ENCODE measurements at regions not wholly inside any gene's neighbourhood (a gene's known extent, or its start where the extent isn't known, plus 50 kb on each side); places are given as distances from the start of the nearest gene placed in this dataset.
"Not testable (repeated sequence)": the region's sequence is repeated elsewhere in the genome, so short reads cannot be mapped to it uniquely, and the experiment has no call there.

GRCh38 chr13:76292726-76293125 is 593.5 kb downstream of the KCTD12 start:
- Mint-ChIP-seq H3K4me1 (no peaks in the 10 kb centered on the region), H3K9me3 (peaks cover 5 to 10% (median 8%) of the 10 kb centered on the region in 5 donors), H3K27ac (no peak overlapping the region), H3K36me3 (no peaks in the 10 kb centered on the region), H3K27me3 (no peaks in the 10 kb centered on the region), H3K4me3 (no peak overlapping the region)
- ChIA-PET POLR2A (no interaction called here), CTCF (no interaction called here)
- H3K27ac ChIP-seq (ENCODE audit: low read depth, low read length) = no peak overlapping the region
- no peaks in the 10 kb centered on the region for H3K9me3 ChIP-seq (ENCODE audit: low read length)
- H3K4me1 ChIP-seq (ENCODE audit: insufficient read depth, low read length) = no peaks in the 10 kb centered on the region
- DNase-seq = no peak
- no peak overlapping the region for H3K4me3 ChIP-seq (ENCODE audit: low read length)
- no peaks in the 10 kb centered on the region for H3K36me3 ChIP-seq (ENCODE audit: insufficient read depth, low read length)
- no peaks in the 10 kb centered on the region for H3K27me3 ChIP-seq (ENCODE audit: insufficient read depth, low read length, poor library complexity, severe bottlenecking)

- no peak overlapping the region for H3K4me3 ChIP-seq (ENCODE audit: low read length)
- CTCF ChIA-PET = no interaction called here
- DNase-seq = no peak
- H3K27ac ChIP-seq (ENCODE audit: low read depth, low read length) = no peak overlapping the region
- H3K9me3 Mint-ChIP-seq = peaks cover 3 to 8% (median 6%) of the 10 kb centered on the region in 5 donors
- no peaks in the 10 kb centered on the region for H3K4me1 Mint-ChIP-seq
- H3K4me3 Mint-ChIP-seq = no peak overlapping the region
- H3K36me3 Mint-ChIP-seq = no peaks in the 10 kb centered on the region
- H3K9me3 ChIP-seq (ENCODE audit: low read length) = no peaks in the 10 kb centered on the region
- no peaks in the 10 kb centered on the region for H3K4me1 ChIP-seq (ENCODE audit: insufficient read depth, low read length)
- POLR2A ChIA-PET = no interaction called here
- no peak overlapping the region for H3K27ac Mint-ChIP-seq
- H3K36me3 ChIP-seq (ENCODE audit: insufficient read depth, low read length) = no peaks in the 10 kb centered on the region
- no peaks in the 10 kb centered on the region for H3K27me3 ChIP-seq (ENCODE audit: insufficient read depth, low read length, poor library complexity, severe bottlenecking)
- H3K27me3 Mint-ChIP-seq = no peaks in the 10 kb centered on the region
Measured at GRCh38 chr13:76292031-76292430, 594.2 kb downstream of the KCTD12 start.

DNA sequence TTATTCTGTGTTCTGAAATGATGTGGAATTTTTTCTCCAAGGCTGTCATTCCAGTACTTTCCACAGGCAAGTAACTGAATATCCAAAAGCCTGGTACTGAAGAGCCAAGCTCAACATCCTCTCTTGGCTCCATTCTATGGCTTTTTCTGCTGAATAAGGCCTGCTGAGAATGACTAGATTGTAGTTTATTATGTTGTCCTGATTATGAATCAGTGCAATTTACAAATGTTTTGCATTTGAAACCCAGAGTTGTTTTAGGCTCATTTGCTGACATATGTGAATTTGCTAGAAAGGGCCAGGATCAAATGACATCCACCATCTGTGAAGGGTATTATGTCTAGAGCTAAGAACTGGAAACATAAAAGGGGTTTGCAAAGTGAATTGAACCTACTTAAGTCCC is 596.6 kb downstream of the KCTD12 start:
- Histone ChIP-seq H3K27me3 (ENCODE audit: insufficient read depth, low read length, poor library complexity, severe bottlenecking) (no peaks in the 10 kb centered on the region), H3K4me3 (ENCODE audit: low read length) (no peak overlapping the region), H3K9me3 (ENCODE audit: low read length) (no peaks in the 10 kb centered on the region), H3K27ac (ENCODE audit: low read depth, low read length) (no peak overlapping the region), H3K4me1 (ENCODE audit: insufficient read depth, low read length) (no peaks in the 10 kb centered on the region), H3K36me3 (ENCODE audit: insufficient read depth, low read length) (no peaks in the 10 kb centered on the region)
- Mint-ChIP-seq H3K9me3 (peaks cover 0 to 5% (median 2%) of the 10 kb centered on the region in 5 donors), H3K27ac (no peak overlapping the region), H3K27me3 (no peaks in the 10 kb centered on the region), H3K4me1 (no peaks in the 10 kb centered on the region), H3K36me3 (no peaks in the 10 kb centered on the region), H3K4me3 (no peak overlapping the region)
- POLR2A ChIA-PET = no interaction called here
- CTCF ChIA-PET = no interaction called here
- DNase-seq = no peak

- Mint-ChIP-seq H3K4me3 (no peak overlapping the region), H3K27me3 (no peaks in the 10 kb centered on the region), H3K9me3 (no peaks in the 10 kb centered on the region), H3K4me1 (no peaks in the 10 kb centered on the region), H3K36me3 (no peaks in the 10 kb centered on the region), H3K27ac (no peak overlapping the region)
- ChIA-PET POLR2A (no interaction called here), CTCF (no interaction called here)
- Histone ChIP-seq H3K36me3 (ENCODE audit: insufficient read depth, low read length) (no peaks in the 10 kb centered on the region), H3K4me3 (ENCODE audit: low read length) (no peak overlapping the region), H3K27ac (ENCODE audit: low read depth, low read length) (no peak overlapping the region), H3K27me3 (ENCODE audit: insufficient read depth, low read length, poor library complexity, severe bottlenecking) (no peaks in the 10 kb centered on the region), H3K9me3 (ENCODE audit: low read length) (no peaks in the 10 kb centered on the region), H3K4me1 (ENCODE audit: insufficient read depth, low read length) (no peaks in the 10 kb centered on the region)
- no peak for DNase-seq
Measured at GRCh38 chr13:76286178-76286577, 600.0 kb downstream of the KCTD12 start.

DNA sequence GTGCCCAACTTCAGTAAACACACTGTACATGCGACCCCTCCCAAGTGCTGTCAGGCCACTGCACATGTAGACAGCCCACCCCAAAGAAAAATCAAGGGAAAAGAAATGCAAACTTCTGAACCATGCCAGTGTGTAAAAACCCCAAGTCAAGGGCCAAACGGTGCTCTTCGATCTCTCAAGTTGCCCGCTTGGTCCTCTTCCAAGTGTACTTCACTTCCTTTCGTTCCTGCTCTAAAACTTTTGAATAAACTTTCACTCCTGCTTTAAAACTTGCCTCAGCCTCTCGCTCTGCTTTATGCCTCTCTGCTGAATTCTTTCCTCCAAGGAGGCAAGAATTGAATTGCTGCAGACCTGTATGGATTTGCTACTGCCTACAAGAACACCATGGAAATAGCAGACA is 600.7 kb downstream of the KCTD12 start:
- DNase-seq = no peak
- Mint-ChIP-seq H3K27ac (no peak overlapping the region), H3K4me1 (no peaks in the 10 kb centered on the region), H3K27me3 (no peaks in the 10 kb centered on the region), H3K9me3 (no peaks in the 10 kb centered on the region), H3K36me3 (no peaks in the 10 kb centered on the region), H3K4me3 (no peak overlapping the region)
- no peaks in the 10 kb centered on the region for H3K4me1 ChIP-seq (ENCODE audit: insufficient read depth, low read length)
- CTCF ChIA-PET = no interaction called here
- H3K36me3 ChIP-seq (ENCODE audit: insufficient read depth, low read length) = no peaks in the 10 kb centered on the region
- no peaks in the 10 kb centered on the region for H3K9me3 ChIP-seq (ENCODE audit: low read length)
- POLR2A ChIA-PET = no interaction called here
- H3K27ac ChIP-seq (ENCODE audit: low read depth, low read length) = no peak overlapping the region
- no peaks in the 10 kb centered on the region for H3K27me3 ChIP-seq (ENCODE audit: insufficient read depth, low read length, poor library complexity, severe bottlenecking)
- H3K4me3 ChIP-seq (ENCODE audit: low read length) = no peak overlapping the region

- H3K27me3 ChIP-seq (ENCODE audit: insufficient read depth, low read length, poor library complexity, severe bottlenecking); DNase-seq; H3K27me3 Mint-ChIP-seq; H3K27ac Mint-ChIP-seq; H3K9me3 ChIP-seq (ENCODE audit: low read length); H3K27ac ChIP-seq (ENCODE audit: low read depth, low read length); H3K36me3 ChIP-seq (ENCODE audit: insufficient read depth, low read length); POLR2A ChIA-PET; H3K4me3 Mint-ChIP-seq; H3K4me3 ChIP-seq (ENCODE audit: low read length); H3K36me3 Mint-ChIP-seq; H3K4me1 Mint-ChIP-seq; CTCF ChIA-PET; H3K9me3 Mint-ChIP-seq; H3K4me1 ChIP-seq (ENCODE audit: insufficient read depth, low read length): not testable (repeated sequence)
Measured at GRCh38 chr13:76279766-76280165, 606.4 kb downstream of the KCTD12 start.

DNA sequence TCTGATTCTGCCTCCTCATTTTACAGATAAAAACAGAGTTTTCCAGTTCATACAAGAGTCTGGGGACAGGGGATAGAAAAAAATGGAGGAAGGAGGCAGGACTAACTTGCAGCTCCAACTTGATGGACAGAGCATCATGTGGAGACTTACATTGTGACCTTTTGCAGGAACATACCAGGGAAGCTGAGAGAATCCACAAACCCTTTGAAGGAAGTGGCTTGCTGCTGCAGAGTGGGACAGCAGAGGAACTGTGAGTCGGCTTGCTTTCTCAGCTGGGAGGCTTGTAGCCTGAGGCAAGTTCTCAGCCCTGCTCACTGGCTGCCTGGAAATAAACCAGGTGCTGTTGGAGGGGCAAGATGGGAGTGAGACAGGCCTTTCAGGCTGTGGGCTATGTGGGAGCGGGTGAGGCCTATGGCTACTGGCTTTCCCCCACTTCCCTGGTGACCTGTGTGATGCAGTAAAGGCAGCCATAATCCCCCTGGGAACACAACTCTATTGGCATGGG is 614.4 kb downstream of the KCTD12 start:
- ChIA-PET POLR2A (no interaction called here), CTCF (no interaction called here)
- no peaks in the 10 kb centered on the region for H3K36me3 ChIP-seq (ENCODE audit: insufficient read depth, low read length)
- H3K4me3 ChIP-seq (ENCODE audit: low read length) = no peak overlapping the region
- DNase-seq = no peak
- no peaks in the 10 kb centered on the region for H3K4me1 ChIP-seq (ENCODE audit: insufficient read depth, low read length)
- Mint-ChIP-seq H3K27ac (no peak overlapping the region), H3K27me3 (no peaks in the 10 kb centered on the region), H3K4me1 (no peaks in the 10 kb centered on the region), H3K9me3 (peaks cover 3 to 20% (median 11%) of the 10 kb centered on the region in 5 donors), H3K4me3 (no peak overlapping the region), H3K36me3 (no peaks in the 10 kb centered on the region)
- no peak overlapping the region for H3K27ac ChIP-seq (ENCODE audit: low read depth, low read length)
- no peaks in the 10 kb centered on the region for H3K27me3 ChIP-seq (ENCODE audit: insufficient read depth, low read length, poor library complexity, severe bottlenecking)
- H3K9me3 ChIP-seq (ENCODE audit: low read length) = no peaks in the 10 kb centered on the region

DNA sequence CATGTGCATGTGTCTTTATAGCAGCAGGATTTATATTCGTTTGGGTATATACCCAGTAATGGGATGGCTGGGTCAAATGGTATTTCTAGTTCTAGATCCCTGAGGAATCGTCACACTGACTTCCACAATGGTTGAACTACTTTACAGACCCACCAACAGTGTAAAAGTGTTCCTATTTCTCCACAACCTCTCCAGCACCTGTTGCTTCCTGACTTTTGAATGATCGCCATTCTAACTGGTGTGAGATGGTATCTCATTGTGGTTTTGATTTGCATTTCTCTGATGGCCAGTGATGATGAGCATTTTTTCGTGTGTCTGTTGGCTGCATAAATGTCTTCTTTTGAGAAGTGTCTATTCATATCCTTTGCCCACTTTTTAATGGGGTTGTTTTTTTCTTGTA is 617.9 kb downstream of the KCTD12 start:
- H3K27ac ChIP-seq (ENCODE audit: low read depth, low read length); H3K4me1 ChIP-seq (ENCODE audit: insufficient read depth, low read length); H3K4me3 ChIP-seq (ENCODE audit: low read length); H3K27ac Mint-ChIP-seq; POLR2A ChIA-PET; DNase-seq; CTCF ChIA-PET; H3K4me1 Mint-ChIP-seq; H3K27me3 Mint-ChIP-seq; H3K4me3 Mint-ChIP-seq; H3K36me3 ChIP-seq (ENCODE audit: insufficient read depth, low read length); H3K36me3 Mint-ChIP-seq; H3K27me3 ChIP-seq (ENCODE audit: insufficient read depth, low read length, poor library complexity, severe bottlenecking); H3K9me3 ChIP-seq (ENCODE audit: low read length): not testable (repeated sequence)
- peaks cover 3 to 20% (median 11%) of the 10 kb centered on the region in 5 donors for H3K9me3 Mint-ChIP-seq

GRCh38 chr13:76267216-76267615 is 619.0 kb downstream of the KCTD12 start:
- no peaks in the 10 kb centered on the region for H3K36me3 ChIP-seq (ENCODE audit: insufficient read depth, low read length)
- Mint-ChIP-seq H3K27me3 (no peaks in the 10 kb centered on the region), H3K4me1 (no peaks in the 10 kb centered on the region), H3K9me3 (peaks cover 3 to 20% (median 10%) of the 10 kb centered on the region in 5 donors), H3K4me3 (no peak overlapping the region), H3K36me3 (no peaks in the 10 kb centered on the region), H3K27ac (no peak overlapping the region)
- DNase-seq = no peak
- POLR2A ChIA-PET = no interaction called here
- H3K4me1 ChIP-seq (ENCODE audit: insufficient read depth, low read length) = no peaks in the 10 kb centered on the region
- no peaks in the 10 kb centered on the region for H3K9me3 ChIP-seq (ENCODE audit: low read length)
- no peak overlapping the region for H3K27ac ChIP-seq (ENCODE audit: low read depth, low read length)
- CTCF ChIA-PET = no interaction called here
- no peaks in the 10 kb centered on the region for H3K27me3 ChIP-seq (ENCODE audit: insufficient read depth, low read length, poor library complexity, severe bottlenecking)
- no peak overlapping the region for H3K4me3 ChIP-seq (ENCODE audit: low read length)

Data from CD8-positive, alpha-beta memory T cell (primary cell).